IPS DF 19.7 (cell line): ENCODE measurements at regions not wholly inside any gene's neighbourhood (a gene's known extent, or its start where the extent isn't known, plus 50 kb on each side); places are given as distances from the start of the nearest gene placed in this dataset.

Experiments used
- DNase-seq: peaks from one replicate; pipeline ENCODE4 v3.0.0-alpha.2; 2013; ENCODE audit warnings: low read depth, low spot score

DNA sequence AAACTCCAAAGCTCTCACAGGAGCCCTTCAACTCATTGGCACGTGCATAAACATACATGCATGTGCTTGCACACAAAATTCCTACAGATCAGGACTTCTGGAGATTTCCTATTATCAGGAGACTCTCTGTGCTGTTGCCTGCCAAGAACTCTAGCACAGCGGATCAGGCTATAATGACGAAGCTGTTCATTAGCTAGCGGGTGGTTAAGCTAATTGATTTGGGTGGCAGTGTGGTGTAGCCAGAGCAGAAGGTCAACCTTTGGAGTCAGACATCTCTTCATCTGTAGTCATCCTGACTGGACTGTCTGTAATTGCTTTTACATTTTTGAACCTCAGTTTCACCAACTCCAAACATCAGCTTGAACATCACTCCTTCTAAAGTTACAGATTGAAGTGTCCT is 69.0 kb downstream of the KIF2B start:
- DNase-seq = no peak

GRCh38 chr17:53892222-53892621 is 69.5 kb downstream of the KIF2B start:
- DNase-seq = no peak

DNA sequence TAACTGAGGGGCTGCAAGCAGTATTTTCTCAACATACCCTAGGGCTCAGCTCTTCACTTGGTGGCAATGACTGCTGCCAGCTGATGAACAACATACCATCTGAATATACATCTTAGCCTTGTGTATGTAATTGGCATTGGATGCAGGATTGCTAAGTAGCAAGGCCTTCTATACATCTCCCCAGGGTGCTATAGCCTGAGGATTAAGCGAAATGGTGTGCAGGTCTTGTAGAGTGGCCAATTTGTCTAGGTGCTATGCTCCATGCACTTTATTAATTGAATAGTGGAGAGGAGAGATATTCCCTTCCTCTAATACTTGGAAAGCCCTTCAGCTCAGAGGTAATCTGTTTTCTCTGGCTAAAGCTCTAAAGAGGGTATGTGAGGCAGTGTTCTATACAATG is 71.9 kb downstream of the KIF2B start:
- DNase-seq = no peak

DNA sequence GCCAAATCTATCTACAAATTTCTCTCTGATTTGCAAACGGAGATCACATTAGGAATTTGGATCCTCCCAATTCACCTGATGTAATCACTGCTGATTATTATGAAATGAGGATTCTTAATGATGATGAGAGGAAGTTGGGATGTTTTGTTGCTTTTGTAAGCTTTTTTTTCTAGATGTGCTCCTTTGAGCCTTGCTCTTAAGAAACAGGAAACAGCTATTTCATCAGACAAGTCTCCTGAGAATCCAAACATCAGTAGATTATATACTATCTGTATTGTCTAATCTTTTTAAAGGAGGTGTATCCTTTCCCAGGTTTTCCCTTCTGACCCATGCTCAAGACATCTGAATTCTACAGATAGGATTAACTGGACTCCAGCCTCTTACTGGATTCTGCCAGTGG is 73.3 kb downstream of the KIF2B start:
- no peak for DNase-seq

DNA sequence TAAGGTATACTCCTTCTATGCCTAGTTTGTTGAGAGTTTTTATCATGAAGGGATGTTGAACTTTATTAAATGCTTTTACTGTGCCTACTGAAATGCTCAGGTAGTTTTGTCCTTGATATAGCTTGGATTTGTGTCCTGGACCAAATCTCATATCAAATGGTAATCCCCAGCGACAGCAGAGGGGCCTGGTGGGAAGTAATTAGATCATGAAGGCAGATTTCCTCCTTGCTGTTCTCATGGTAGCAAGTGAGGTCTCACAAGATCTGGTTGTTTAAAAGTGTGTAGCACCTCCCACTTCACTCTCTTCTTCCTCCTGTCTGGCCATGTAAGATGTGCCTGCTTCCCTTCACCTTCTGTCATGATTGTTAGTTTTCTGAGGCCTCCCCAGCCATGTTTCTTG is 78.2 kb downstream of the KIF2B start:
- DNase-seq = no peak

DNA sequence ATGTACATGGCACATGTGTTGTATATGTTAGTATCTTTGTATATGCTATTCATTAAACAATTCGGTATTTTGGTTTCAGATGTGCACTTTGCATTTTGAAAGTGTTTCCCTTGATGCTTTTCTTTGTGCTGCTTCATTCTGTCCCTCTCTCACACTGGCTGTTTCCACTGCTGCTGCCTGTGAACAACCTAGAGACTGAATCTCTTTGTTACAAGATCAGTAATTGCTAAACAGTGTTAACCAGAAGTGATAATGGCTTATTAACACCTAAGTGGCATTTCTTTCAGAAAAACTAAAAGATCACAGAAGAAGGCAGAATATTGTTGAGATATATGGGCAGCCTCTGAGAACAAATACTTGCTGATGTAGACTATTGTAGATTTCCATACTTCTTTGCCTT is 84.7 kb downstream of the KIF2B start:
- DNase-seq = no peak

DNA sequence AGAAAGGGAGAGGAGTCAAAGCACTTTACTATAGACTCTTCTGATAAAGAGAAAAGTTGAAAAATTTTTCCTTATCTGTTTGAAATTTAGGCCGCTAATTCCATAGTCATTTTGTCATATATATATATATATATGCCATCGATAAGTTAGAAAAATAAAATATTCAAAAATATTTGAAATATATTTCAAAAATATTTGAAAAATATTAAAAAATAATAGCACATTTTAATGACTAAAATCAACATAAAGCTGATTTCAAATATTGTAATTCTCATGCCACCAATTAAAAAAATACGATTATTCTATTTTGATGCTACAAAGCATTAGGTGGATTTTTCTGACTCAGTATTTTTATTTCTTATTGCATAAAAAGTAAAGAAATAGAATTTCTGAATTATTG is 87.1 kb downstream of the KIF2B start:
- DNase-seq = no peak

DNA sequence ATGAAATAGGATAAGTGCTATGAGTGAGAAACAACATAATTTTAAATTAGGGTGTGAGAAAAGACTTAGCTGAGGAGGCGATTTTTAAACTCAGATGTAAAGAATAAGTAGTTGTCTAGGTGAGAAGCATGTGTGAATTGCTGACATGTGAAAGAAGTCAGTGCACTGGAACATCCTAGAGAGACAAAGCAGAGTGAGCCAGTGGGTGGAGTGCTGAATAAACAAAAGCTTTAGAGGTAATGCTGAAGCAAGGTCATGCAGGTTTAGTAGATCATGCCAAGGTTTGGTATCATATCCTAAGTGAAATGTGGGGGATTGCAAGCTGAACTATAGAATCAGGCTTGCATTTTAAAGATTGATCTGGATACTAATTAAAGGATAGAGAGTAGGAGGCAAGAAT is 89.4 kb downstream of the KIF2B start:
- no peak for DNase-seq

- DNase-seq = no peak
Observed at GRCh38 chr17:53919356-53919755, 96.6 kb downstream of the KIF2B start.

- DNase-seq = no peak
Observed at GRCh38 chr17:53924530-53925455, 102.1 kb downstream of the KIF2B start.

DNA sequence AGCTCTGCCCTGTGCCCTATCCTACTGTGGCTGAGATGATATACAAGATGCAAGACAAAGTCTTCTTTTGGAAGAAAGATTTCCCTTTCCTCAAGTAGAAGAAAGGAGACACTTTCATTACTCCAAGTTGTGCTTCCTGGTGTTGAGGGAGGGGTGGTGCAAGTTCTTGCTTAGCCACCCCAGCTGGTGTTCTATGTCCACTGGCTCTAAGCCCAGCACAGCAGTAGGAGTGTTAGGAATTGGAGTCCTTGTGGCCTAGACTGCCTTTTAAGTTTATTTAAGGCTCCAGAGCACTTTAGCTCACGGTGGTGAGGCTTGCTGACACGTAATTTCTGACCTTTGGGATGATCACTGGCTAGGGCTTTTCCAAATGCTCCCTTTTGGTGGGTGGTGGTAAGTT is 109.7 kb downstream of the KIF2B start:
- no peak for DNase-seq

DNA sequence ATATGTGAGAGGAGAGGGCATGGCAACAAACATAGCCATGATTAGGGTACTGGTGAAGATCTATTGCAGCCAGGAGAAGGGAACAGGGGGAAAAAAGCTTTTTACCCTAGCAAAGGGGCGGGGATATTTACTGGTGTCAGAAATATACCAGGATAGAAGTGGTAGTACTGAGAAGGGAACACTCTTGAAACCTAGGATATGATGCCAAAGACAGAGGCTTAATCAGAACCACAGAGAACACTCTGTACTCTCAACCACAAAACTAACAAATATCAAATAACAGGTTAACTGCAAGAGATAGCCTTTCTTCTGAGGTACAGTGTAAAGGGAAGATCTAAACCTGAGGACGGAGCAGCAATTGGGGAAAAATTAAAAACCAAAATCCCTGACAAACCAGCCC is 112.2 kb downstream of the KIF2B start:
- no peak for DNase-seq

DNA sequence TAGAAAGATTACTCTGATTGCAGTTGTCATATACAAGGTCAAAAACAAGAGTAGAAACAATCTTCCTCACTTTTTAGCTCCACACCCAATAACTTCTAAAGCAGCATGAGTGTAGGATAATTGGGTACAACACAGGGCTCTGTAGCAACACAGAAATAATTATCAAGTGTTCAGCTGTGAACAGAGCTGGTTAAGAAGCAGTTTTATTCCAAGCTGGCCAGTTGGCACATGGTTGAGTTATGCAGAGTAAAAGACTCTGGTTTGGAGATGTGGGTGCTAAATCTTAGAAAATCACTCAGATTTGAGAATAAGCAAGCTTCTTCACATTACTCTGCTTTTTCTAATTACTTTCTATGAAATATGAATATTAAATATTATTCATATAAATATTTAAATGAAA is 118.5 kb downstream of the KIF2B start:
- DNase-seq = no peak

DNA sequence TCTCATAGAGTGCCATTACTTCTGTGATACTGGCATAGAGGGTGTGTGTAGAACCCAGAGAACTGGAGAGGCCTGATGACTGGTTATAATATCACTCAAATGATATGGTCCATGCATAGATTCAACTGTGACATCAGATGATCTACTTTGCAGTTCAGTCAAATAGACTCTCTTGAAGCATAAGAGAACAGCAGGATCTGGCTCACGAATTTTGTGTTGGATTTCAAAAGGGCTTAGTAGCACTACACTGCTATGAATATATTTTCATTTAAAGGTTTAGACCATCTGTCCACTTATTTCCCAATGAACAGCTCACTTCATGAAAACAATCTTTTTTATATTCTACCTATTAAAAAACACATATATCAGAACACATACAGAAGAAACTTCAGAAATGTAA is 119.7 kb downstream of the KIF2B start:
- no peak for DNase-seq

DNA sequence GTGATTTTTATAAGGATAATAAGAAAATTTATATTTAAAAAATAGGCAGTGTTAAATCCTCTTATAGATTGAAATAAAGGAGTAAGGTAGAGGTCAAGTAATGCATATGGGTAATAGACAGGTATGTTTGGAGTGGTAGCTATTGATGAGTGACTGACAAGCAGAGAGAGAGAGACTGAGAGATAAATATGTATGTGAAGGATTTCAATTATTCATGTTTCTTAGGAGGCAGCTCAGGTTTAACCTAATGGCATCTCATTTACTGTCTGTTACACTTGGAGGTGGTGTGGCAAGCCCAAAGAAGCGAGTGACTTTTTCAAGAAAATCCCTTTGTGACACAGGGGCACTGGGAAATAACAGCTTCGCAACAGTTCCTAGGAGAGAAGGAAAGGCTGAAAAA is 120.2 kb downstream of the KIF2B start:
- DNase-seq = no peak

DNA sequence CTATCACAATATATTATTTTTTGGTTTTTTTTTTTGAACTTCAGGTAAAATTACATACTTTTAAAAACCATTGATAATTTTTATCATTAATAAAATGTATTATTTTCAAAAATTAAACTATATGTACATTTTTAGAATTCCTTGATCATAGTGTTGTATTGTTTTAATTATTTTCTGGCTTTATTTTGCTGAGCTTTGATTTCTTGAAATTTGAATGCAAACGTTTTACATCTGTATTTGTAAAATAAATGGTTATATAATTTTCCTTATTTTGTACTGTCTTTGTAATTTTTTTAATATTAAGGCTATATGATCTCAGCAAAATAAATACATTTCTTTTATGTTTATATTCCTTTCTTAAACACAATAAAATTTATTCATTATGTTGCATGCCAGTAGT is 125.6 kb downstream of the KIF2B start:
- no peak for DNase-seq

DNA sequence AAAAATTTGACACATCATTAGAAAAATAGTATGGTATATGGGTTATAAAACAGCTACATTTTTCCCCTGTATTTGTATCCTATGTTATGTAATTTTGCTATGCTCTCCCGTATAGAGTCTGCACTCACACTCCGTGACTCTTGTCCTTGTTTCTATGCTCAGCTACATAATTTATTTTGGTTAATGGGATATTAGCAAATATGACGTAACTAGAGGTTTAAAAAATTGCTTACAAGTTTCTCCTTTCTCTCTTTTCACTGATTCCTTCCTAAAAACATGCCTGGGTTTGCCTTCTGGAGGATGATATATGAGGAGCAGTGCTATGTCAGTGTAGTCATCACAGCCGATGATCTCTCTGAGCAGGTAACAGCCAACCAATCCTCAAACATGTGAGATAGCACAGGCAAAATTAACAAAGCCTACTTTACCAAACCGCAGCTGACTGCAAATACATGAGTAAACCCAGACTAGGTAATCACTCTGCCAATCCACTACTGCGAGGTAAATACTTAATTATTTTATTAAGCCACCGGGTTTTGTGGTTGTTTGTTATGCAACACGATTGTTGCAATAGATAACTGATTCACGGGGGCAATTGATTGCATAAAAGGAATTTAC is 126.9 kb downstream of the KIF2B start:
- no peak for DNase-seq

GRCh38 chr17:53950207-53950857 is 127.6 kb downstream of the KIF2B start:
- peak; percentile 59 for DNase-seq

DNA sequence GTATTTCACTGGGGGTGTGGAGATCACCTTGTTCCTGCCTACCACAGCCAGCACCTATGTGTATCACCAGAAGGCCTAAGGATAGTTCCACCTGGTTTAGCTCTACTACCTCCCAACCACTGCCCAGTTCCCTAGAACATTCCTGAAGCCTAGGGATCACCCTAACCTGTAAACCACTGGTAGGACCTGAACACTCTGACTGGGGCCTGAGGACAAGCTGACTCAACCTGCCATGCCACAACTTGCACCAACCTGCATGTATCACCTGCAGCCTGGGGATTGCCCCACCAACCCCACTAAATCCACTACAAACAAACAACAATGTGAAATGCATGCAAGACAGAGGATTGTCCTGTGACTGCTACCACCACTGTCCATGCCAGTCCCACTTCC is 128.1 kb downstream of the KIF2B start:
- no peak for DNase-seq

DNA sequence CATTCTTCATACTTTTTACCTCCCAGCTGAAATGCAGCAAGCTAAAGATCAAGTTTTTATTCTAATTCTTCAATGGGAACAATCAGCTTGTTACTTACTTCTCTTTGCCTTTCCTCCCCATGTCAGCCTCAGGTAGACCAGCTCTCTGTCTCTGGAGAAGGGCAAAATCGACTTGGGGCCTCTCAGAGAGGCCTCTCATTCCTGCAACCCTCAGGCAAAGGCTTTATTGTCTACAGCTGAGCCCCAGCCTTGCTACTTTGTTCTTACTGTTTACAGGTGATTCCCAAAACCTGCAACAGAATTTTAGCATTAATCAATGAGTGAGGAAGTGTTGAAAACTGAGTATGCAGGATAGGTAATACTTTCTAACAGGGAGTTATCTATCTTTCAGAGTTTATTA is 148.6 kb downstream of the KIF2B start:
- DNase-seq = no peak

GRCh38 chr17:53979991-53980390 is 157.3 kb downstream of the KIF2B start:
- DNase-seq = peak; percentile 0

DNA sequence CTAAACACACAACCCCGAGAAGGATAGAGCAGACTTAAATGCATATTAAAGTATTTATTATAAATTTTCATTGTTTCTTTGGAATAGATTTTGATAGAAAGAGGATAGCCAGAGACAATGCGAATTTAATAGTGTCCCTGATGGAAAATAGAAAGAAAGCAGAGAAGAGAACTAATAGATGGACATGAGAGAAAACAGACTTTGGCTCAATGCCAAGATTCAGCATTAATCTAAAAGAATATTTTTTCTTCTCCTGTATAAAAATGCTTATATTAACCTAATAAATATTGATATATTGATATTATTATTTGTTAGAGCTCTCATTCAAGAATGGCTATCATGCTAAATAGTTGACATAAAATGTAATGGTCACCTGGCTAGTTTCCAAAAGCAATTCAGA is 173.4 kb downstream of the KIF2B start:
- no peak for DNase-seq

GRCh38 chr17:53996890-53997289 is 174.2 kb downstream of the KIF2B start:
- DNase-seq = no peak
